AG04449 (cell line): ENCODE measurements at regions not wholly inside any gene's neighbourhood (a gene's known extent, or its start where the extent isn't known, plus 50 kb on each side); places are given as distances from the start of the nearest gene placed in this dataset.

Experiments
- CTCF ChIA-PET: fragments of 350-600 bp; formaldehyde crosslinking; extraction: SDS; loops from one replicate; lab custom pipeline; 2021; ENCODE audit warnings: antibody characterized with exemption; lab: Yijun Ruan, JAX
- POLR2A ChIA-PET: fragments of 400-600, 350-600 bp; formaldehyde crosslinking; extraction: SDS; loops from one replicate; lab custom pipeline; 2020; ENCODE audit warnings: antibody characterized with exemption, inconsistent platforms; lab: Yijun Ruan, JAX
- DNase-seq: peaks from one replicate; pipeline ENCODE4 v3.0.0-alpha.2; 2010; ENCODE audit warnings: low read depth, low spot score
- H3K4me3 ChIP-seq: 2 replicates; pipeline ENCODE4 v1.5.1; 2011; ENCODE audit warnings: low read depth, mild to moderate bottlenecking, control low read depth, low read length
- CTCF ChIP-seq: IDR thresholded peaks from one replicate; pipeline ENCODE4 v1.5.1; 2011; ENCODE audit warnings: mild to moderate bottlenecking, moderate library complexity, low read length, control low read depth, inconsistent platforms; ENCODE audit not compliant: insufficient read depth; ENCODE audit errors: missing control alignments

GRCh38 chr18:55863391-55863706, 275.4 kb upstream of the TCF4 start:
- ChIA-PET CTCF (interaction anchor here (0.7 to 1.8 kb wide), 5 partner anchors 11 to 713 kb away, joined by 3 to 6 read pairs (median 5); no protein-coding TSS in a partner anchor), POLR2A (interaction anchor here (0.7 kb wide), 1 partner anchor 83 kb away, joined by 3 read pairs; no protein-coding TSS in a partner anchor)
- DNase-seq, result no peak
- no peak for TF ChIP-seq CTCF
- peak overlapping the region; percentile 42 for H3K4me3 ChIP-seq

GRCh38 chr18:55862693-55863390, 274.9 kb upstream of the TCF4 start:
- ChIA-PET POLR2A (interaction anchor here (0.7 kb wide), 1 partner anchor 82 kb away, joined by 3 read pairs; no protein-coding TSS in a partner anchor), CTCF (interaction anchor here (0.8 to 1.8 kb wide), 4 partner anchors 11 to 713 kb away, joined by 5 to 6 read pairs (median 6); no protein-coding TSS in a partner anchor)
- DNase-seq, result no peak
- peak overlapping the region; percentile 42 for H3K4me3 ChIP-seq
- no peak for TF ChIP-seq CTCF

- peak; percentile 65 for TF ChIP-seq CTCF
- DNase-seq, result no peak
- no peak overlapping the region for H3K4me3 ChIP-seq
- ChIA-PET POLR2A (no interaction called here), CTCF (interaction anchor here (0.6 to 2.0 kb wide), 21 partner anchors 8 to 627 kb away, joined by 3 to 8 read pairs (median 4); no protein-coding TSS in a partner anchor)
Measured at GRCh38 chr18:55861266-55861665, 273.3 kb upstream of the TCF4 start.

- H3K4me3 ChIP-seq, result peak overlapping the region; percentile 52
- ChIA-PET POLR2A (no interaction called here), CTCF (no interaction called here)
- TF ChIP-seq CTCF, result no peak
- DNase-seq, result no peak
Measured at GRCh38 chr18:55858661-55859515, 270.9 kb upstream of the TCF4 start.

GRCh38 chr18:55857956-55858355, 270.0 kb upstream of the TCF4 start:
- no peak for TF ChIP-seq CTCF
- ChIA-PET POLR2A (no interaction called here), CTCF (no interaction called here)
- DNase-seq, result no peak
- no peak overlapping the region for H3K4me3 ChIP-seq

- no peak for DNase-seq
- POLR2A ChIA-PET, result no interaction called here
- H3K4me3 ChIP-seq, result no peak overlapping the region
- no peak for TF ChIP-seq CTCF
- CTCF ChIA-PET, result no interaction called here
Measured at GRCh38 chr18:55857409-55857808, 269.4 kb upstream of the TCF4 start.
